ENCODE measurements at regions not wholly inside any gene's neighbourhood (a gene's known extent, or its start where the extent isn't known, plus 50 kb on each side); places are given as distances from the start of the nearest gene placed in this dataset.
"Not testable (repeated sequence)": the region's sequence is repeated elsewhere in the genome, so short reads cannot be mapped to it uniquely, and the experiment has no call there.

DNA sequence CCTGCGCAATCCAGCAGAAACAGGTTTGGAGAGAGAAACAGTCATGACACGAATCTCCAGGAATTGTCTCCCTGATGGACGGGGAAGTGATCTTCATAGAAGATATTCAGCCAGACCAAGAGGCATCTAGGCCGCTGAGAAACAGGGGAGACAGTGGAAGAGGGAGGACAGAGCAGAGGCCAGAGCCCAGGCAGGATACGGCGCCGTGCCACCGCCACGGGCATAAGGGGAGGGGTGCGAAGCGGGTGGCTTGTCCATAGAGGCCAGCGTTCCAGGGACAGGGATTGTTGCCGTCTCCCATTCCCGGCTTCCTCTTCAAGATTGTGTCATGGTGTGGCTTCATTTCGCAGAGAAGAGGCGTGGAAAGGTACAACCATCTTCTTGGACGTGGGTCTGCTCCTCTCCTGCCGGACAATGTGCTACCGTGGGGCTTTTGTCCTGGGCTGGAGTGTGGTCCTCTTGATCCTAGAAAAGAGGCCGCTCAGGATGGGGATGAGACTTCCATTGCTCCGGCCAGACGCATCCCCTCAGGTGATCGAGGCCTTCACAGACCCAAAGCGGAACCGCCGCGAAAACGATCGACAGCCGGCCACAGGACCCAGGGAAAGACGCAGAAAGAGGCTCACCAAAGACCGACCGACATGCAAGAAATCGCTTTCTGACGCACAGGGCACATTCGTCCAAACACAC, 118.9 kb upstream of the KCNJ18 start:
- H3K4me1 ChIP-seq (ENCODE audit: low read length); H3K4me2 ChIP-seq (ENCODE audit: low read depth, low read length); H3K27ac ChIP-seq (ENCODE audit: low read length); DNase-seq; H3K36me3 ChIP-seq (replicated peaks; ENCODE audit: insufficient read depth, low read length); H4K20me1 ChIP-seq (ENCODE audit: insufficient read depth, low read length); H3K27me3 ChIP-seq (replicated peaks; ENCODE audit: insufficient read depth, low read length); H3K79me2 ChIP-seq (ENCODE audit: low read length); H3F3A ChIP-seq (ENCODE audit: insufficient read depth, low read length); H2AFZ ChIP-seq (ENCODE audit: low read length); H3K9ac ChIP-seq (ENCODE audit: low read length); H3K4me3 ChIP-seq (ENCODE audit: low read length); H3K9me2 ChIP-seq (replicated peaks; ENCODE audit: insufficient read depth, low read length); H3K9me3 ChIP-seq (replicated peaks; ENCODE audit: insufficient read depth, low read length): not testable (repeated sequence)

DNA sequence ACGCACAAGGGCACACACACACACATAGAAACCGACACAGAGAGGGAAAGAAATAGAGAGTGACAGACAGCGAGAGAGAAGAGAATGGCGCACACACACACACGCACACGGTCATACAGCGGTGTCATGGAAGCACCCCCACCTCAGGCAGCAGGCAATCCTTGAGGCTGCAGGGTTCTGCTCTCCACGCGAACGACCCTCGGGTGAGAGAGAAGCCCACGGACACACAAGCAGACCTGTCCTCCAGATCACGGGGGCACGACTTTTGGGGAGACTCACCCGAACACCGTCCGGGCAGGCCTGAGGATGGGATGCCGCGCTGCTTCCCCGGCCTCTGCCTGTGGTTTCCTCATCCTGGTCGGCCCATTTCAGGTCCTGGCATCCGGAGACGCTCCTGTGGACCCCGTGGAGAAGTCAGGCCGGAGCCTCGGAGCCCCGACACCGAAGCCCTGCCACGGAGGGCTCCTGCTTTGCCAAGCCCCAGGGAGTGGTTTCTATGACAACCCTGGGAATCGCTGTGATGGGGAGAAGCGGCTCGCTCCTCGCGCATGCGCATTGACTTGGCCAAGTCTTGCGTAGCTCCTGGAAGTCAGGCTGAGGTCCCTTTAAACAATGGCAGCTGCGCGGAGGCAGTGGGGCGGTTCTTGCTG, 118.2 kb upstream of the KCNJ18 start:
- Histone ChIP-seq H4K20me1 (ENCODE audit: insufficient read depth, low read length) (no peaks in the 10 kb centered on the region), H3K9me2 (replicated peaks; ENCODE audit: insufficient read depth, low read length) (no peaks in the 10 kb centered on the region), H3K36me3 (replicated peaks; ENCODE audit: insufficient read depth, low read length) (no peaks in the 10 kb centered on the region), H2AFZ (ENCODE audit: low read length) (no peak overlapping the region), H3K9ac (ENCODE audit: low read length) (no peak overlapping the region), H3K79me2 (ENCODE audit: low read length) (no peaks in the 10 kb centered on the region), H3F3A (ENCODE audit: insufficient read depth, low read length) (no peaks in the 10 kb centered on the region), H3K4me2 (ENCODE audit: low read depth, low read length) (peak overlapping the region; percentile 29; the same call in 1 of the 2 replicates), H3K4me3 (ENCODE audit: low read length) (peak overlapping the region; percentile 14; the same call in 1 of the 2 replicates), H3K27ac (ENCODE audit: low read length) (no peak overlapping the region), H3K4me1 (ENCODE audit: low read length) (no peaks in the 10 kb centered on the region), H3K9me3 (replicated peaks; ENCODE audit: insufficient read depth, low read length) (no peaks in the 10 kb centered on the region), H3K27me3 (replicated peaks; ENCODE audit: insufficient read depth, low read length) (no peaks in the 10 kb centered on the region)
- no peak for DNase-seq
- TF ChIP-seq CTCF (IDR thresholded peaks at IDR 0.05; ENCODE audit: low read length) (no peak), EZH2 (optimal IDR thresholded peaks at IDR 0.05; ENCODE audit: low read depth, low read length) (no peak), EZH2phosphoT487 (IDR thresholded peaks at IDR 0.05; ENCODE audit: low read length) (no peak)

DNA sequence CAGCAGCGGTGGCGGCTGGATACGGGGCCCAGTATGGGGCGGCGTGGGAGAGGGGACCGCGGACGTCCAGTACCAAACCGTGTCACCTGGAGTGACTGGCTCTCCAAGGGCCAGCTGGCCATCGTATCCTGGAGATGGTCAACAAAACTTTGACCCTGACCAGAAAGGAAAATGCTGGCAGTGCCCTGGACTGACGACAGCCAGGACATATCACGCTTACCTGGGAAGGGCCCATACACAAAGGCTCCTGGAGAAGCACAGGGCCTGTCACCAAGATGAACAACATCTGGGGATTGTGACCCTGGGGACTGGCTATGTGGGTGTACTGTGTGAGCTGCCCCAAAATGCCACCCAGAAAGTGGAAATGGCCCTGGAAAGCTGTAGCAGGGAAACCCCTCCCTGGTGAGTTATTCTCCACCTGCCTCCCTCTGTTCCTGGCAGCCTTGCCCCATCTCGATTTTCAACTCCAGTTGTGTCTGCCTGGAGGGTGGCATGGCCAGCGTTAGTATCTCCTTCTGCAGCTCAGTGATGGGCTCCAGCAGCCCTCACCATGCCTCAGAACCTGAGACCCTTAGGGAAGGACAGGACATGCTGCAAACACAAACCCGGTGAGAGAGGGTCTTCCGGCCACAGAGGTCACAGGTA, 117.6 kb upstream of the KCNJ18 start:
- H3K36me3 ChIP-seq (replicated peaks; ENCODE audit: insufficient read depth, low read length); H4K20me1 ChIP-seq (ENCODE audit: insufficient read depth, low read length); H3K4me2 ChIP-seq (ENCODE audit: low read depth, low read length); H3K4me3 ChIP-seq (ENCODE audit: low read length); H3K27me3 ChIP-seq (replicated peaks; ENCODE audit: insufficient read depth, low read length); H2AFZ ChIP-seq (ENCODE audit: low read length); H3K79me2 ChIP-seq (ENCODE audit: low read length); H3F3A ChIP-seq (ENCODE audit: insufficient read depth, low read length); H3K9ac ChIP-seq (ENCODE audit: low read length); H3K9me2 ChIP-seq (replicated peaks; ENCODE audit: insufficient read depth, low read length); H3K9me3 ChIP-seq (replicated peaks; ENCODE audit: insufficient read depth, low read length); H3K4me1 ChIP-seq (ENCODE audit: low read length); H3K27ac ChIP-seq (ENCODE audit: low read length); DNase-seq: not testable (repeated sequence)

DNA sequence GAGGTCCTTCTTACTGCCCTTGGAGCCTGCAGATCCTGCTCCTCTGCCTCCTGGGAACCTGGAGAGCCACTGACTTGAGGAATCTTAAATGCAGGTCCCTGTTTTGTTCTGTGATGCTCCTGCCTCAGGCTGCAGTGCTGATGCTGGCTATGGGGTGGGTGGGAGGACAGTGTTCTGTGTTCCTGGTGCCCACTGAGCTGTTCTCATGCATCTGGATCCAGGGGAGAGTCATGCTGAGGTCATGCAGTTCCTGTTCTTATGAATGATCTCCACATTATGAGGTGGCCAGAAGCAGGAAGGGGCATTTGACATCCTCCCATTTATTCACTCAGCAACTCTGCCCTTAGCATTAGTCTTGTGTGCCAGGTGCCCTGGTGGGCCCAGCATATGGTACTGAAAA, 113.5 kb upstream of the KCNJ18 start:
- not testable (repeated sequence) for H3K36me3 ChIP-seq (replicated peaks; ENCODE audit: insufficient read depth, low read length); H3K79me2 ChIP-seq (ENCODE audit: low read length); H3K4me2 ChIP-seq (ENCODE audit: low read depth, low read length); H4K20me1 ChIP-seq (ENCODE audit: insufficient read depth, low read length); H3K27me3 ChIP-seq (replicated peaks; ENCODE audit: insufficient read depth, low read length); H3K4me1 ChIP-seq (ENCODE audit: low read length); H2AFZ ChIP-seq (ENCODE audit: low read length); DNase-seq; H3K9me2 ChIP-seq (replicated peaks; ENCODE audit: insufficient read depth, low read length); H3K9me3 ChIP-seq (replicated peaks; ENCODE audit: insufficient read depth, low read length); H3F3A ChIP-seq (ENCODE audit: insufficient read depth, low read length); H3K27ac ChIP-seq (ENCODE audit: low read length); H3K9ac ChIP-seq (ENCODE audit: low read length); H3K4me3 ChIP-seq (ENCODE audit: low read length)
